ENCODE measurements at regions not wholly inside any gene's neighbourhood (a gene's known extent, or its start where the extent isn't known, plus 50 kb on each side); places are given as distances from the start of the nearest gene placed in this dataset.

DNA sequence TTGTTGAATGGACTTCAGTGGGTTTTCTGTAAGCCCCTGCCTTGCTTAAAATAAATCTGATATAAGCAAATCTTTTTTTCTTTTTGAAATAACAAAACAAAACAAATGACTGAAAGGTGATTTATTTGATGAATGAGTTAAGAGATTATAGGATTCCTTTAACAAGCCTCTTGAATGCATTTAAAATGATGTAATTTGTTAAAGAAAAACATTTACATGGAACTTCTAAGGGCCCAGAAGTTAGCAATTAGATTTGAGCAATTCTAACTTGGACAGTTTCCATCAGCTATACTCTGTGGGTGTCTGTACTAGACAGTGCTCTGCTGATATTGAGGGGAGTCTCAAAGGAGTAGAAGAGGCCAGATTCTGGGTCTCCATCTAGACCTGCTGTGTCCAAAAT lies 143.5 kb upstream of the RAG2 start:
- intact Hi-C loops (cut with micrococcal nuclease; ENCODE audit: unreplicated experiment): no loop called here
- Histone ChIP-seq H3K9me3 (ENCODE audit: control insufficient read depth, insufficient read depth, low read depth, low read length) (no peaks in the 10 kb centered on the region), H3K27ac (ENCODE audit: low read length) (no peak overlapping the region), H3K27me3 (ENCODE audit: control insufficient read depth, insufficient read depth, low read length) (no peaks in the 10 kb centered on the region), H3K4me3 (ENCODE audit: low read depth in 2 of 2, low read length in 2 of 2) (no peak overlapping the region), H3K4me1 (ENCODE audit: control insufficient read depth, insufficient read depth, low read length) (no peaks in the 10 kb centered on the region), H3K36me3 (ENCODE audit: control insufficient read depth, insufficient read depth, low read length) (no peaks in the 10 kb centered on the region)
- ChIA-PET CTCF (no interaction called here), POLR2A (no interaction called here)
- BruUV-seq (replicated peaks): no TSS peak
- in situ Hi-C loops (cut with HindIII; ENCODE audit: low pct_unique_long_range_greater_than_20kb, low sequenced_read_pairs): no loop called here
- DNase-seq (ENCODE audit: low read depth, low spot score) (no peak), ATAC-seq (no peak)
- no peak for TF ChIP-seq POLR2AphosphoS5 (IDR thresholded peaks at IDR 0.05; ENCODE audit: low read depth, low read length)
- no peak for TF ChIP-seq TCF7L2 (IDR thresholded peaks at IDR 0.05; ENCODE audit: low read depth, low read length)
- no peak for TF ChIP-seq SIN3A (IDR thresholded peaks at IDR 0.05; ENCODE audit: borderline replicate concordance, insufficient read depth, low read depth, low read length)
- TF ChIP-seq, protein P1, sequence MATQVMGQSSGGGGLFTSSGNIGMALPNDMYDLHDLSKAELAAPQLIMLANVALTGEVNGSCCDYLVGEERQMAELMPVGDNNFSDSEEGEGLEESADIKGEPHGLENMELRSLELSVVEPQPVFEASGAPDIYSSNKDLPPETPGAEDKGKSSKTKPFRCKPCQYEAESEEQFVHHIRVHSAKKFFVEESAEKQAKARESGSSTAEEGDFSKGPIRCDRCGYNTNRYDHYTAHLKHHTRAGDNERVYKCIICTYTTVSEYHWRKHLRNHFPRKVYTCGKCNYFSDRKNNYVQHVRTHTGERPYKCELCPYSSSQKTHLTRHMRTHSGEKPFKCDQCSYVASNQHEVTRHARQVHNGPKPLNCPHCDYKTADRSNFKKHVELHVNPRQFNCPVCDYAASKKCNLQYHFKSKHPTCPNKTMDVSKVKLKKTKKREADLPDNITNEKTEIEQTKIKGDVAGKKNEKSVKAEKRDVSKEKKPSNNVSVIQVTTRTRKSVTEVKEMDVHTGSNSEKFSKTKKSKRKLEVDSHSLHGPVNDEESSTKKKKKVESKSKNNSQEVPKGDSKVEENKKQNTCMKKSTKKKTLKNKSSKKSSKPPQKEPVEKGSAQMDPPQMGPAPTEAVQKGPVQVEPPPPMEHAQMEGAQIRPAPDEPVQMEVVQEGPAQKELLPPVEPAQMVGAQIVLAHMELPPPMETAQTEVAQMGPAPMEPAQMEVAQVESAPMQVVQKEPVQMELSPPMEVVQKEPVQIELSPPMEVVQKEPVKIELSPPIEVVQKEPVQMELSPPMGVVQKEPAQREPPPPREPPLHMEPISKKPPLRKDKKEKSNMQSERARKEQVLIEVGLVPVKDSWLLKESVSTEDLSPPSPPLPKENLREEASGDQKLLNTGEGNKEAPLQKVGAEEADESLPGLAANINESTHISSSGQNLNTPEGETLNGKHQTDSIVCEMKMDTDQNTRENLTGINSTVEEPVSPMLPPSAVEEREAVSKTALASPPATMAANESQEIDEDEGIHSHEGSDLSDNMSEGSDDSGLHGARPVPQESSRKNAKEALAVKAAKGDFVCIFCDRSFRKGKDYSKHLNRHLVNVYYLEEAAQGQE (IDR thresholded peaks at IDR 0.05; ENCODE audit: insufficient read depth in 1 of 2, low read depth in 2 of 2, low read length in 1 of 2): no peak
- TF ChIP-seq, protein P2, sequence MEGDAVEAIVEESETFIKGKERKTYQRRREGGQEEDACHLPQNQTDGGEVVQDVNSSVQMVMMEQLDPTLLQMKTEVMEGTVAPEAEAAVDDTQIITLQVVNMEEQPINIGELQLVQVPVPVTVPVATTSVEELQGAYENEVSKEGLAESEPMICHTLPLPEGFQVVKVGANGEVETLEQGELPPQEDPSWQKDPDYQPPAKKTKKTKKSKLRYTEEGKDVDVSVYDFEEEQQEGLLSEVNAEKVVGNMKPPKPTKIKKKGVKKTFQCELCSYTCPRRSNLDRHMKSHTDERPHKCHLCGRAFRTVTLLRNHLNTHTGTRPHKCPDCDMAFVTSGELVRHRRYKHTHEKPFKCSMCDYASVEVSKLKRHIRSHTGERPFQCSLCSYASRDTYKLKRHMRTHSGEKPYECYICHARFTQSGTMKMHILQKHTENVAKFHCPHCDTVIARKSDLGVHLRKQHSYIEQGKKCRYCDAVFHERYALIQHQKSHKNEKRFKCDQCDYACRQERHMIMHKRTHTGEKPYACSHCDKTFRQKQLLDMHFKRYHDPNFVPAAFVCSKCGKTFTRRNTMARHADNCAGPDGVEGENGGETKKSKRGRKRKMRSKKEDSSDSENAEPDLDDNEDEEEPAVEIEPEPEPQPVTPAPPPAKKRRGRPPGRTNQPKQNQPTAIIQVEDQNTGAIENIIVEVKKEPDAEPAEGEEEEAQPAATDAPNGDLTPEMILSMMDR (IDR thresholded peaks at IDR 0.05): no peak

DNA sequence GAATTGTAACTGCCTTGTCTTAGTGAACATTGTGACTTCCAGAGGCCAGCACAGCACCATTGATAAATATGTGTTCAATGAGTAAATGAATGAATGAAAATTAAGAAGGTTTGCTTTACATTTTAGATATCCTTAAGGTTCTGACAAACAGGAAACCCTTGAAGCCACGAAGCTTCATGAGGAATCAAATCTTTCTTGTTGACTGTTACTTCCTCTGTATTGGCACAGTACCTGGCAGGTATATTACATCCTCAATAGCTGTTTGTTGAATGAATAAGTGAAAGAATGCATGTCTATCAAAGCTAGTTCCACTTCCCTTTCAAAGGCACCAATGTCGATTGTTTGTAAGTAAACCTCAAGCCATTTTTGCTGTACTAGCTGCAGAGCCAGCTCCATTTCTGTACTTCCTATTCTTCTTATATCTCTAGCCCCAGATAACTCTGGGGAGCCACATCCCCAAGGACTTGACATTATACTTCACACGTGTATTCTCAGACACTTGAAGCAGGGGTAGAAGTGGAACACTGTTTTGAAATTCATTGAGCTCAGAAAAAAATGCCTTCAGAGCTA lies 140.3 kb upstream of the RAG2 start:
- no peak for DNase-seq (ENCODE audit: low read depth, low spot score)
- Histone ChIP-seq H3K36me3 (ENCODE audit: control insufficient read depth, insufficient read depth, low read length) (no peaks in the 10 kb centered on the region), H3K4me3 (ENCODE audit: low read depth in 2 of 2, low read length in 2 of 2) (no peak overlapping the region), H3K4me1 (ENCODE audit: control insufficient read depth, insufficient read depth, low read length) (no peaks in the 10 kb centered on the region), H3K27me3 (ENCODE audit: control insufficient read depth, insufficient read depth, low read length) (no peaks in the 10 kb centered on the region), H3K27ac (ENCODE audit: low read length) (no peak overlapping the region), H3K9me3 (ENCODE audit: control insufficient read depth, insufficient read depth, low read depth, low read length) (no peaks in the 10 kb centered on the region)
- POLR2A ChIA-PET: no interaction called here
- TF ChIP-seq, protein P1 (IDR thresholded peaks at IDR 0.05; ENCODE audit: insufficient read depth in 1 of 2, low read depth in 2 of 2, low read length in 1 of 2): no peak
- no peak for TF ChIP-seq POLR2AphosphoS5 (IDR thresholded peaks at IDR 0.05; ENCODE audit: low read depth, low read length)
- no peak for TF ChIP-seq TCF7L2 (IDR thresholded peaks at IDR 0.05; ENCODE audit: low read depth, low read length)
- CTCF ChIA-PET: interaction anchor here (1.1 kb wide), 1 partner anchor 9 kb away, joined by 4 read pairs; no protein-coding TSS in a partner anchor
- in situ Hi-C loops (cut with HindIII; ENCODE audit: low pct_unique_long_range_greater_than_20kb, low sequenced_read_pairs) (no loop called here), intact Hi-C loops (cut with micrococcal nuclease; ENCODE audit: unreplicated experiment) (no loop called here)
- no peak for ATAC-seq
- BruUV-seq (replicated peaks): no TSS peak

Data from Panc1 (cell line).